Heart left ventricle (tissue), 16 donors: ENCODE measurements at regions not wholly inside any gene's neighbourhood (a gene's known extent, or its start where the extent isn't known, plus 50 kb on each side); places are given as distances from the start of the nearest gene placed in this dataset.

ENCODE experiments used
- ATAC-seq, 4 donors: fragments of 200-7000 bp; cut with Tn5 transposase; one replicate each; pipeline ENCODE4 v1.9.1; 2020 to 2022; ENCODE audit warnings: moderate library complexity in 4 of 4, mild to moderate bottlenecking in 3 of 4, moderate number of reproducible peaks in 1 of 4
- DNase-seq, 5 donors: peaks; one replicate each; pipeline ENCODE4 v3.0.0-alpha.2; 2020
- H3K27ac ChIP-seq, 12 donors: fragments of 200-600 bp; sonication (generic) in 4 of 12; one replicate each; pipeline versions ENCODE4 v1.5.0 to v1.8.0; 2016 to 2022; ENCODE audit warnings: mild to moderate bottlenecking in 2 of 12
- H3K27me3 ChIP-seq, 9 donors: fragments of 200-600 bp; sonication (generic) in 2 of 9; one replicate each; pipeline versions ENCODE4 v1.5.1 to v1.8.0; 2016 to 2022; ENCODE audit warnings: mild to moderate bottlenecking in 3 of 9
- H3K36me3 ChIP-seq, 9 donors: fragments of 200-600 bp; sonication (generic) in 2 of 9; one replicate each; pipeline versions ENCODE4 v1.5.0 to v1.8.0; 2018 to 2022; ENCODE audit warnings: mild to moderate bottlenecking in 2 of 9
- H3K4me1 ChIP-seq, 12 donors: fragments of 200-600 bp; sonication (generic) in 4 of 12; one replicate each; pipeline versions ENCODE4 v1.5.0 to v1.8.0; 2016 to 2022; ENCODE audit warnings: mild to moderate bottlenecking in 3 of 12
- H3K4me3 ChIP-seq, 12 donors: fragments of 200-600 bp; sonication (generic) in 4 of 12; one replicate each; pipeline versions ENCODE4 v1.5.0 to v1.8.0; 2017 to 2022; ENCODE audit warnings: mild to moderate bottlenecking in 9 of 12, moderate library complexity in 4 of 12
- H3K9me3 ChIP-seq, 12 donors: fragments of 200-600 bp; sonication (generic) in 4 of 12; one replicate each; pipeline versions ENCODE4 v1.5.0 to v1.8.0; 2016 to 2022; ENCODE audit warnings: mild to moderate bottlenecking in 1 of 12
- CTCF ChIP-seq, 12 donors: fragments of 200-600 bp; sonication (generic) in 4 of 12; IDR thresholded peaks; one replicate each; pipeline versions ENCODE4 v1.5.0 to v1.8.0; 2018 to 2022; ENCODE audit warnings: antibody characterized with exemption in 12 of 12, mild to moderate bottlenecking in 5 of 12
- POLR2A ChIP-seq, 2 donors: fragments of 450-650 bp; IDR thresholded peaks; one replicate each; pipeline ENCODE4 v1.6.1; 2017; ENCODE audit warnings: antibody characterized with exemption in 2 of 2, mild to moderate bottlenecking in 2 of 2, moderate library complexity in 2 of 2
- WGBS, 4 donors: extraction: QIAGEN DNeasy Blood & Tissue Kit in 2 of 4; methylation state at CpG; one replicate each; pipeline versions ENCODE4 v1.1.5 to v1.1.7; 2013 to 2018; 5-methylcytosine and 5-hydroxymethylcytosine counted together
- intact Hi-C, 10 donors: fragments of 100-400 bp; cut with DNase I; formaldehyde crosslinking; loops; one replicate each; pipeline versions ENCODE4 v1.11.1 to v1.14.2; 2022
- donor health status: ischemic (EF 13 %, LVEDD 7.1; RV severe dilation, severe dysfunction).
- donor health status: healthy with polysubstance abuse.
- donor health status: DM: no; HTN: yes; CAD: no.
- donor health status: DM: no; HTN: no; CAD: no.
- donor health status: ischemic (EF 25% LVEDD 6.9; RV normal size, moderate dysfunction).
- donor health status: ischemic (EF 25% LVEDD 5.7; RV mildly dilated, moderate dysfunction).
- donor health status: healthy.
- donor health status: DM: yes; HTN: yes; CAD: no.
- donor health status: ischemic (EF 35%, LVEDD 5.7; RV mildly dilated, moderate dysfunction).
- donor health status: nonischemic (EF 11% LVEDD 7.7; RV severe dilation, severe dysfunction).
- donor health status: DM: yes; HTN: yes; CAD: no.
- donor health status: PGD.
- donor health status: ischemic (EF 29% LVEDD 5.4; RV normal size, mild dysfunction).
- donor health status: nonischemic (EF 23%, LVEDD 6.1; RV moderate dilation, normal function).

GRCh38 chr4:108351791-108352190 is 183.1 kb upstream of the LEF1 start:
- intact Hi-C loops, result loop anchor here in 2 of 10 donors (10.0 kb wide), 3 partner anchors 177 to 213 kb away; partner anchors contain the start of gene LEF1 (in 1 of the 2)
- no peaks in the 10 kb centered on the region for H3K36me3 ChIP-seq
- no peak overlapping the region for H3K4me3 ChIP-seq
- DNase-seq, result no peak
- no peaks in the 10 kb centered on the region for H3K27me3 ChIP-seq
- 17 to 25% (median 23%) methylated on average over 1 of the region's 1 CpG for WGBS, 4 donors
- peaks cover 2 to 33% (median 15%) of the 10 kb centered on the region in 12 donors for H3K4me1 ChIP-seq
- H3K27ac ChIP-seq, result peak overlapping the region in 1 of 12 donors; percentile 7
- ATAC-seq, result no peak
- TF ChIP-seq POLR2A (IDR thresholded peaks at IDR 0.05) (no peak), CTCF (IDR thresholded peaks at IDR 0.05) (no peak)
- no peaks in the 10 kb centered on the region for H3K9me3 ChIP-seq

- TF ChIP-seq CTCF (IDR thresholded peaks at IDR 0.05) (no peak), POLR2A (IDR thresholded peaks at IDR 0.05) (no peak)
- Histone ChIP-seq H3K36me3 (no peaks in the 10 kb centered on the region), H3K27ac (no peak overlapping the region), H3K9me3 (no peaks in the 10 kb centered on the region), H3K4me3 (no peak overlapping the region), H3K4me1 (peaks cover 2 to 27% (median 12%) of the 10 kb centered on the region in 12 donors), H3K27me3 (no peaks in the 10 kb centered on the region)
- WGBS, 4 donors, result 58 to 73% (median 69%) methylated on average over 5 to 14 of the region's 14 CpGs
- ATAC-seq, result no peak
- no peak for DNase-seq
- intact Hi-C loops, result loop anchor here in 2 of 10 donors (10.0 kb wide), 3 partner anchors 176 to 214 kb away; partner anchors contain the start of gene LEF1 (in 1 of the 2)
Observed at GRCh38 chr4:108350332-108350731, 181.6 kb upstream of the LEF1 start.

GRCh38 chr4:108346818-108347210 is 178.1 kb upstream of the LEF1 start:
- no peak overlapping the region for H3K4me3 ChIP-seq
- H3K4me1 ChIP-seq, result peaks cover 0 to 10% (median 6%) of the 10 kb centered on the region in 12 donors
- peak overlapping the region in 2 of 12 donors; percentile 14 to 32 for H3K27ac ChIP-seq
- no peak for ATAC-seq
- TF ChIP-seq POLR2A (IDR thresholded peaks at IDR 0.05), result no peak
- no peak for TF ChIP-seq CTCF (IDR thresholded peaks at IDR 0.05)
- 94 to 99% (median 97%) methylated on average over 1 of the region's 1 CpG for WGBS, 4 donors
- no peaks in the 10 kb centered on the region for H3K27me3 ChIP-seq
- intact Hi-C loops, result no loop called here
- no peaks in the 10 kb centered on the region for H3K9me3 ChIP-seq
- H3K36me3 ChIP-seq, result no peaks in the 10 kb centered on the region
- no peak for DNase-seq

GRCh38 chr4:108345862-108346817 is 177.4 kb upstream of the LEF1 start:
- intact Hi-C loops, result no loop called here
- 63 to 68% (median 66%) methylated on average over 2 of the region's 2 CpGs for WGBS, 4 donors
- no peak for ATAC-seq

More at GRCh38 chr4:108345862-108346817, 177.4 kb upstream of the LEF1 start:
- Histone ChIP-seq H3K27ac (peak overlapping the region in 2 of 12 donors; percentile 14 to 32), H3K27me3 (no peaks in the 10 kb centered on the region), H3K4me1 (peaks cover 0 to 3% (median 0%) of the 10 kb centered on the region in 12 donors), H3K4me3 (no peak overlapping the region), H3K9me3 (no peaks in the 10 kb centered on the region), H3K36me3 (no peaks in the 10 kb centered on the region)
- TF ChIP-seq CTCF (IDR thresholded peaks at IDR 0.05) (no peak), POLR2A (IDR thresholded peaks at IDR 0.05) (no peak)
- DNase-seq, result no peak
